Left lung (tissue), 4 donors: ENCODE measurements at regions not wholly inside any gene's neighbourhood (a gene's known extent, or its start where the extent isn't known, plus 50 kb on each side); places are given as distances from the start of the nearest gene placed in this dataset.

Experiments
- ATAC-seq: fragments of 200-7000 bp; cut with Tn5 transposase; one replicate; pipeline ENCODE4 v1.9.1; 2020; ENCODE audit warnings: moderate library complexity
- DNase-seq, 4 donors: peaks; one replicate each; pipeline ENCODE4 v3.0.0-alpha.2; 2013 to 2020
- H3K27ac ChIP-seq, 2 donors: fragments of 200-600 bp; sonication (generic) in 1 of 2; one replicate each; pipeline versions ENCODE4 v1.5.0 to v1.8.0; 2020 to 2021
- H3K27me3 ChIP-seq, 2 donors: fragments of 200-600 bp; sonication (generic) in 1 of 2; one replicate each; pipeline versions ENCODE4 v1.5.0 to v1.8.0; 2020 to 2021
- H3K36me3 ChIP-seq, 2 donors: fragments of 200-600 bp; sonication (generic) in 1 of 2; one replicate each; pipeline versions ENCODE4 v1.5.0 to v1.8.0; 2020 to 2021
- H3K4me1 ChIP-seq, 2 donors: fragments of 200-600 bp; one replicate each; pipeline ENCODE4 v1.8.0; 2021
- H3K4me3 ChIP-seq, 2 donors: fragments of 200-600 bp; sonication (generic) in 1 of 2; one replicate each; pipeline versions ENCODE4 v1.5.0 to v1.8.0; 2020 to 2021; ENCODE audit warnings: mild to moderate bottlenecking in 1 of 2
- H3K9me3 ChIP-seq, 2 donors: fragments of 200-600 bp; sonication (generic) in 1 of 2; one replicate each; pipeline versions ENCODE4 v1.5.0 to v1.8.0; 2020 to 2021
- intact Hi-C, 2 donors: fragments of 100-400 bp; cut with DNase I; formaldehyde crosslinking; loops; one replicate each; pipeline versions ENCODE4 v1.11.2 to v1.14.2; 2022
- TF ChIP-seq, protein P1 (sequence below), 2 donors: fragments of 200-600 bp; sonication (generic) in 1 of 2; IDR thresholded peaks; one replicate each; pipeline versions ENCODE4 v1.5.0 to v1.8.0; 2021; ENCODE audit warnings: antibody characterized with exemption in 2 of 2
- donor health status: DM: no; HTN: yes; CAD: no.
- donor health status: DM: no; HTN: no; CAD: no.

DNA sequence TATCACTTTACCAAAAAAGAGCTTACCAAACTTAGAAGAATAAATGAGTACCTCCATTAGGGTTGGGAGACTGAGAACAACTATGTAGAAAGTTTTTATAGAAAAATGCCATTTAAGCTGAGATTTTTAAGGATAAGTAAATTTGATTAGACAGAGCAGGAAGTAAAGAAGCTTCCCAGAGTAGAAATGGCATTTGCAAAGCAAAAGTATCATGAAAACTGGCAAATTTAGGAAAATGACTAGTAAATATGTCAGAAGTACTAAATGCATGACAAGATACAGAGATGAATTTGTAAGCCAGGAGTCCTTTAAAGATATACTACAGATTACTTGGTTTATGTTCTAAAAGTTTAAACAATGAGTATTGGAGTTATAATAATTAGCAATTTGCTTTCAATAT is 2581.8 kb downstream of the PCDH9 start:
- Histone ChIP-seq H3K27ac (no peak overlapping the region), H3K4me3 (no peak overlapping the region), H3K36me3 (no peaks in the 10 kb centered on the region), H3K4me1 (no peaks in the 10 kb centered on the region), H3K27me3 (no peaks in the 10 kb centered on the region), H3K9me3 (no peaks in the 10 kb centered on the region)
- no peak for DNase-seq
- TF ChIP-seq, protein P1, sequence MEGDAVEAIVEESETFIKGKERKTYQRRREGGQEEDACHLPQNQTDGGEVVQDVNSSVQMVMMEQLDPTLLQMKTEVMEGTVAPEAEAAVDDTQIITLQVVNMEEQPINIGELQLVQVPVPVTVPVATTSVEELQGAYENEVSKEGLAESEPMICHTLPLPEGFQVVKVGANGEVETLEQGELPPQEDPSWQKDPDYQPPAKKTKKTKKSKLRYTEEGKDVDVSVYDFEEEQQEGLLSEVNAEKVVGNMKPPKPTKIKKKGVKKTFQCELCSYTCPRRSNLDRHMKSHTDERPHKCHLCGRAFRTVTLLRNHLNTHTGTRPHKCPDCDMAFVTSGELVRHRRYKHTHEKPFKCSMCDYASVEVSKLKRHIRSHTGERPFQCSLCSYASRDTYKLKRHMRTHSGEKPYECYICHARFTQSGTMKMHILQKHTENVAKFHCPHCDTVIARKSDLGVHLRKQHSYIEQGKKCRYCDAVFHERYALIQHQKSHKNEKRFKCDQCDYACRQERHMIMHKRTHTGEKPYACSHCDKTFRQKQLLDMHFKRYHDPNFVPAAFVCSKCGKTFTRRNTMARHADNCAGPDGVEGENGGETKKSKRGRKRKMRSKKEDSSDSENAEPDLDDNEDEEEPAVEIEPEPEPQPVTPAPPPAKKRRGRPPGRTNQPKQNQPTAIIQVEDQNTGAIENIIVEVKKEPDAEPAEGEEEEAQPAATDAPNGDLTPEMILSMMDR (IDR thresholded peaks at IDR 0.05) = no peak
- intact Hi-C loops = no loop called here
- no peak for ATAC-seq

DNA sequence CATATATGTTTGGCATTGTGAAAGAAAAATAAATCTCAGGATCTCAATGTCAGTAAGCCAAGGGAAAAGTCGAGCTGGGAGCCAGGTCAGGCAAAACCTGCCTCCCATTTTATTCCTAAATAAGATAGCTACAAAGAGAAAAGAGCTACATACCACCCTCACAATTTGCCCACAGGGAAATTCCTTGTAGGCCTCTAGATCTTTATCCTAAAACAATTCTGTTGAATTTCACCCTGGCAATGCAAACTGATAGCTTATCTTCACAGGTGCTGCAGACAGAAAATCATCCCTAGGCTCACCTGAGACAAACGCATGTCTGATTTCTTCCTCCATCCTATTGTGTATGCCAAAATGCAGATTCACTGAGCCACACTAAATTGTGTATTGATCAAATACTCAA is 2587.1 kb downstream of the PCDH9 start:
- H3K36me3 ChIP-seq = no peaks in the 10 kb centered on the region
- no peaks in the 10 kb centered on the region for H3K9me3 ChIP-seq
- H3K27ac ChIP-seq = no peak overlapping the region
- intact Hi-C loops = no loop called here
- ATAC-seq (no peak), DNase-seq (no peak)
- H3K27me3 ChIP-seq = no peaks in the 10 kb centered on the region
- TF ChIP-seq, protein P1 (IDR thresholded peaks at IDR 0.05) = no peak
- no peaks in the 10 kb centered on the region for H3K4me1 ChIP-seq
- H3K4me3 ChIP-seq = no peak overlapping the region

DNA sequence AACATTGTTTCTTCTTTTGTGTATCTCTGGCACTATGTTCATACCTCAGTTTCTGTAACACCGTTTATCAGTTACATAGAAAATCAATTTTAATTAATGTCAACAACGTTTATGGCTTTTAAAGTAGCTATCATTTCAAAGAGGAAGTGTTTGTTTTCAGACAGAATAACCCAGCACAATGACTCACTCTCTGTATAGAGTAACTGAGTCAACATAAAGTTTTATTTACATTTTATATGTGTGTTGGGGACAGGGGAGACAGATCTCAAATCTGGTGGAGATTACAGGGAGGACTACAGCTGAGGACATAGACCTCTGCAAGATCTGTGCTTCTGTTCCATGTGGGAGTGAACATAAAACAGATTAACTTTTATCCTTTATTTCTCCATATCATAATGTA is 2590.1 kb downstream of the PCDH9 start:
- Histone ChIP-seq H3K27me3 (no peaks in the 10 kb centered on the region), H3K27ac (no peak overlapping the region), H3K4me3 (no peak overlapping the region), H3K36me3 (no peaks in the 10 kb centered on the region), H3K9me3 (no peaks in the 10 kb centered on the region), H3K4me1 (no peaks in the 10 kb centered on the region)
- DNase-seq (no peak), ATAC-seq (no peak)
- intact Hi-C loops = no loop called here
- TF ChIP-seq, protein P1 (IDR thresholded peaks at IDR 0.05) = no peak

DNA sequence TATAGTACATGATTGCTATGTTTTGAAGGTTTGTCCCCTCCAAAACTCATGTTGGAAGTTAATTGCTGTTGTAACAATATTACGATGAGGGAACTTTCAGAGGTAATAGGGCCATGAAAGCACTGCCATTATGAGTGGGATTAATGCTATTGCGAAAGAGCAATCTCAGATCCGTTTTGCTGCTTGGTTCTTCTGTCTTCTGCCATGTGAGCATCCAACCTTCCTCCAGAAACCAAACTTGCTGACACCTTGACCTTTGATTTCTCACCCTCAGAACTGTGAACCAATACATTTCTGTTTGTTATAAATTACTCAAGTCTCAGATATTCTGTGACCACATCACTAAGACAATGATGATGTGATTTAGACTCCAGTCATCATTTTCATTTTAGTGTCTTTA is 2590.9 kb downstream of the PCDH9 start:
- TF ChIP-seq, protein P1 (IDR thresholded peaks at IDR 0.05) = no peak
- intact Hi-C loops = no loop called here
- no peaks in the 10 kb centered on the region for H3K4me1 ChIP-seq
- no peak for DNase-seq
- H3K27me3 ChIP-seq = no peaks in the 10 kb centered on the region
- no peak overlapping the region for H3K27ac ChIP-seq
- no peaks in the 10 kb centered on the region for H3K36me3 ChIP-seq
- no peak overlapping the region for H3K4me3 ChIP-seq
- H3K9me3 ChIP-seq = no peaks in the 10 kb centered on the region
- no peak for ATAC-seq

DNA sequence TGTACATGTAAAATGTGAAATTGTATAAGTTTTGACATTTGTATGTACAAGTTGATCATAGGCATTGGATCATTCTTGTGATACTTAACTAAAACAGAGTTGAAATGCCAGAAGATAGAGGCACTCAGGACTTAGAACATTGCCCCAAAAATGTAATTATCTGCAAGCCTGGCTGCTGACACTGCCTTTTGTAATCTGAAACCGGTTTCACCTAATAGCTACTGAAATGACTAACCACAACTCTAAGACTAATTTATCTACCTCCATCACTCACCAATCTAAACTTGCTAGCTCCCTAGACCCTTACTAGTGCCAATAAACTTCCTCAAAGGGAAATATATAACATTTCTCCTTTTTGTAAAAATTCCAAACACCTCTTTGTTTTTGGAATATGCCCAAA is 2596.2 kb downstream of the PCDH9 start:
- H3K27ac ChIP-seq = no peak overlapping the region
- DNase-seq = no peak
- no peak overlapping the region for H3K4me3 ChIP-seq
- no peak for ATAC-seq
- H3K27me3 ChIP-seq = no peaks in the 10 kb centered on the region
- H3K36me3 ChIP-seq = no peaks in the 10 kb centered on the region
- TF ChIP-seq, protein P1 (IDR thresholded peaks at IDR 0.05) = no peak
- H3K9me3 ChIP-seq = peaks cover 0 to 2% of the 10 kb centered on the region in 2 donors
- H3K4me1 ChIP-seq = no peaks in the 10 kb centered on the region
- intact Hi-C loops = no loop called here
